IPS-15b (cell line): ENCODE measurements at regions not wholly inside any gene's neighbourhood (a gene's known extent, or its start where the extent isn't known, plus 50 kb on each side); places are given as distances from the start of the nearest gene placed in this dataset.

Experiments used
- H3K27me3 ChIP-seq: one replicate; pipeline ENCODE4 v1.6.1; 2013; ENCODE audit warnings: low read length; ENCODE audit not compliant: control insufficient read depth, insufficient read depth
- H3K36me3 ChIP-seq: one replicate; pipeline ENCODE4 v1.6.1; 2013; ENCODE audit warnings: low read length; ENCODE audit not compliant: control insufficient read depth, insufficient read depth
- H3K4me1 ChIP-seq: one replicate; pipeline ENCODE4 v1.6.1; 2013; ENCODE audit warnings: mild to moderate bottlenecking, low read length; ENCODE audit not compliant: control insufficient read depth, insufficient read depth
- H3K4me3 ChIP-seq: one replicate; pipeline ENCODE4 v1.5.1; 2013; ENCODE audit warnings: low read depth, low read length
- H3K9ac ChIP-seq: one replicate; pipeline ENCODE4 v1.6.1; 2013; ENCODE audit warnings: low read depth, mild to moderate bottlenecking, low read length
- H3K9me3 ChIP-seq: one replicate; pipeline ENCODE4 v1.6.1; 2013; ENCODE audit warnings: mild to moderate bottlenecking, low read length; ENCODE audit not compliant: control insufficient read depth, insufficient read depth

DNA sequence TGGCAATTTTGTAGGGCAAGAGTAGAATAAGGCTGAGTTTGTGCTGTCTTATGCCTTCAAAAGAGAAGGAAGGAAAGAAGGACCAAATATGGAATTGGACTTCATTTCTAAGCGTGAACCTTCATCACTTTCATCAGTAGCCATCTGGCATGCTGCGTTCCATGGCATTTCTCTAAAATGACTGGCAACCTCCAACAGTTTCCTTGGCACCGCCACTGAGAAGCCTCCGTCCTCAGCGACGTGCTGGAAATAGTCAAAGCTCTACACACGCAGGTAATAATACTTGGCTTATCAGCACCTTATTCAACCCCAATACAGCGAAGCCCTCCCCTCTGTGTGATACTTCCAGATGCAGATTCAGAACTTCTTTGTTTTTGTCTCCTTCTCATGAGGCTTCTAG, 169.7 kb upstream of the CD180 start:
- Histone ChIP-seq H3K27me3 (no peaks in the 10 kb centered on the region), H3K9me3 (no peaks in the 10 kb centered on the region), H3K9ac (no peak overlapping the region), H3K4me1 (no peaks in the 10 kb centered on the region), H3K4me3 (no peak overlapping the region), H3K36me3 (no peaks in the 10 kb centered on the region)

DNA sequence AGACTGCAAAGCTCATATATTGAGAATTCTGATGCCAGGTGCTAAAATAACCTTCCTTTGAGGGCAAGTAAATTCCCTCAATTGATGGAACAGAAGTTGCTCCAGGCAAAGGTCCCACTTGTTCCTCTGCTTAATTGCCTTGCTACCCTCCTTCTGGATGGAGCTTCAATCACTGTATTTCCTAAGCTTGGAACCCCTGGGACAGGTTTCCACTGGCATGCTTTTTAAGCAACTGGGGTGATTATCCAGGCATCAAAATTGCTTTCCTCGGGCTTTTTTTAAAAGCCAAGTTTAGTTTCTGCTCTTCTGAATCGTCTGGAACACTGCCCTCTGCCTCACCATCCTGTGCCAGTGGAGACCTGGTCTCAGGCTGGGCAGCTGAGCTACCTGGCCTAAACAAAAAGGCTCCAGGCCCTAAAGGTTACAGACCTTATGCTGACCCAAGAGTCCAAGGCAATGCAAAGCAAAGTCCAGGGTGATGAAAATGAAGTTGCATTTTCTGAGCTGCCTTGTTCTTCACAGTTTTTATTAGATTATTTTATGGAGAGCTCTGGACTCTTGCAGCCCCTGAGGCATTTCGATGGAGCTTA, 167.9 kb upstream of the CD180 start:
- Histone ChIP-seq H3K36me3 (no peaks in the 10 kb centered on the region), H3K9ac (no peak overlapping the region), H3K27me3 (no peaks in the 10 kb centered on the region), H3K9me3 (no peaks in the 10 kb centered on the region), H3K4me1 (no peaks in the 10 kb centered on the region), H3K4me3 (no peak overlapping the region)

DNA sequence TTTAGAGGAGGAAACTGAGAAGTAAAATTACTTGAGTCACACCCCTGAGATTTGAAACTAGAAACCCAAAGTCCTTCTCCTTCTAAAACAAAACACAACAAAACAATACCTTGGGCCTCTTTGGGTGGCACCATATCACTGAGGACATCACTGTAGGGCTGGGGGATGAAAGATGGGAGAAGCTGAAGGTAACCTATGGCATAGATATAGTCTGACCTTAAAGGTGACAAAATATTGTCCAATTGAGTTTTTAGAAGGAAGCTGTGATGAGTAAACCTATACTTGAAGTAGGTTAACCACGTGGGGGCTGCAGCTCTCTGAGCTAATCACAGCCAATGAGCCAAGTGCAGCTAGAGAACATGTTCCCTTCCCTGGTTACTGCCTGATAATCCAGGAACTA, 167.4 kb upstream of the CD180 start:
- no peaks in the 10 kb centered on the region for H3K4me1 ChIP-seq
- H3K4me3 ChIP-seq: no peak overlapping the region
- no peaks in the 10 kb centered on the region for H3K36me3 ChIP-seq
- no peaks in the 10 kb centered on the region for H3K27me3 ChIP-seq
- H3K9me3 ChIP-seq: no peaks in the 10 kb centered on the region
- no peak overlapping the region for H3K9ac ChIP-seq

DNA sequence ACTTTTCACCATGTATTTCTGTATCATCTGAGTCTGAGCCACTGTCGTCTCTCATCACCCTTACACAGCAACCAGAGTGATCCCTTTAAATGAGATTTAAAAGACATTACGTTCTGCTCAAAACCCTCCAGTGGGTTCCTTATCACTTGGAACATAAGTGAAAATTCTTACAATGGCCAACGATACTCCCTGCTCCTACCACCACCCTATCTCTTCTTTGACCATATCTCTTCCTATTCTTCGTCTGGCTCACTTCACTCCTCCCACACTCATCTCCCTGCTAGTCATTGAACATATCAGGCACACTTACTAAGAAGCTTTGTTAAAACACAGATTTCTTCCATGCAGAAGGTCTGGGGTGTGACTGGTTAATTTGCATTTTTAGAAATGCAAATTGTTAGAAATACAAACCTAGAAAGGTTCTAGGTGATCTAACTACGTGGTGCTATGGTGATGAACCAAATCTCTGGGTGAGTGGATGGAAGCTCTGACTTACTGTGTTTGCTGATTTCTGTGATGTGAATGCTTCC, 166.6 kb upstream of the CD180 start:
- Histone ChIP-seq H3K9me3 (no peaks in the 10 kb centered on the region), H3K36me3 (no peaks in the 10 kb centered on the region), H3K4me3 (no peak overlapping the region), H3K4me1 (no peaks in the 10 kb centered on the region), H3K9ac (no peak overlapping the region), H3K27me3 (no peaks in the 10 kb centered on the region)

DNA sequence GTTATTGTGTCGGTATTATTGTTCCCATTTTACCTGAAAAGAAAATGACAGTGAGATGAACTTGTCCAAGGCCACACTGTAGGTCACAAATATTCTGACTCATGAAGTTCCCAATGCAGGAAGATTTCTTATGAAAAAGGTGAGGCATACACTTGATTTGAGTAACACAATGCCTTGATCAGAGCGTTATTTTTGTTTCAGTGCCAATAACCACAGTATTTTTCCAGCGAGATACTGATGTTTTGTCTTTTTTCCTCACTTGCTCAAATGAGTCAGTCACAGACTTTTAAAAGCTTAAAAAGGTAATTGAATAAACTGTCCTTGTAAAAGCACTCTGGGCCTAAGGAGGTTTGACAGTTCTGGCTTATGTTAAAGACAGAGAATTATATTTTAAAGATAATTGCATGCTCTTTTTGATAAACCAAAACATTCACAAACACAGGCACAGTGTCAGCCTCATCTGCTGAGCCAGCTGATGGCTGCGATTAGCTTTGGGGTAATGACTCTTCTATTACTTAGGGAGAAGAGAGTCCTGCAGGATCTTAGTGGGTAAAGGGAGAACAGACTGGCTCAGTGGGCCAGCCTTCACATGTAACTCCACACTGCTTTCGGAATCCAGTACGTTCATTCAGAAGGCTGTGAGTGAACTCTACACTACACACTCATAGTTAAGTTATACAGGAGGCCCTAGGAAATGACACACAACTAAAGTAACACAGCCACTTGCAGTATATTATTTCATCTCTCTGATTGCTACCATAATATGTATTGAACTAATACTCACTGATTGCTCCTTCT, 165.5 kb upstream of the CD180 start:
- H3K4me1 ChIP-seq: no peaks in the 10 kb centered on the region
- no peaks in the 10 kb centered on the region for H3K36me3 ChIP-seq
- no peaks in the 10 kb centered on the region for H3K27me3 ChIP-seq

DNA sequence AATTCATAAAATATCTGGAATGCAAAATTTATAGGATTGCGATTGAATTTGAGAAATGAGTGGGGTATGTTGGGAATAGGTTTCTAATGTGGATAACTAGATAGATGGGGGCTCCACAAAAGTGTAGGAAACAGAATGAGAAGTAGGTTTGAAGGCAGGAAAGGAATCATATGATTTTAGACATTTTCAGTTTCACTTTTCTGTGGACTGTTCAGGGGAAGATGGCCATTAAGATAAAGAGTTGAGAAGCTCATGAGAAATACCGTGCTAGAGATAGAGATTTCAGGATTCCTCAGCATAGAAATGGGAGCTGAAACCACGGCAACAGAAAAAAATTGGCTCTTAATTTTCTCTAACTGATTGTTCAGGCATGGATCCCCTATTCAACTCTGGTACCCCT, 163.4 kb upstream of the CD180 start:
- Histone ChIP-seq H3K4me1 (no peaks in the 10 kb centered on the region), H3K36me3 (no peaks in the 10 kb centered on the region), H3K4me3 (no peak overlapping the region), H3K27me3 (no peaks in the 10 kb centered on the region), H3K9ac (no peak overlapping the region), H3K9me3 (no peaks in the 10 kb centered on the region)

More for the DNA sequence above, 165.5 kb upstream of the CD180 start:
- Histone ChIP-seq H3K9me3 (no peaks in the 10 kb centered on the region), H3K4me3 (no peak overlapping the region), H3K9ac (no peak overlapping the region)

DNA sequence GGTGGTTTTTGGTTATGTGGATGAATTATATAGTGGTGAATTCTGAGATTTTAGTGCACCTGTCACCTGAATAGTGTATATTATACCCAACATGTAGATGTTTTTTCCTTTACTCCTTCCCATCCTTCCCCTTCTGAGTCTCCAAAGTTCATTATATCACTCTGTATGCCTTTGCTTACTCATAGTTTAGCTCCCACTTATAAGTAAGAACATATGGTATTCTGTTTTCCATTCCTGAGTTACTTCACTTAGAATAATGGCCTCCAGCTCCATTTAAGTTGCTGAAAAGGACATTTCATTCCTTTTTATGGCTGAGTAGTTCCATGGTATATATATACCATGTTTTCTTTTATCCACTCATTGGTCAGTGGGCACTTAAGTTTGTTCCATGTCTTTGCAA, 161.6 kb upstream of the CD180 start:
- H3K4me3 ChIP-seq: no peak overlapping the region
- no peak overlapping the region for H3K9ac ChIP-seq
- H3K9me3 ChIP-seq: no peaks in the 10 kb centered on the region
- peaks cover 4% of the 10 kb centered on the region for H3K4me1 ChIP-seq
- no peaks in the 10 kb centered on the region for H3K27me3 ChIP-seq
- H3K36me3 ChIP-seq: no peaks in the 10 kb centered on the region

DNA sequence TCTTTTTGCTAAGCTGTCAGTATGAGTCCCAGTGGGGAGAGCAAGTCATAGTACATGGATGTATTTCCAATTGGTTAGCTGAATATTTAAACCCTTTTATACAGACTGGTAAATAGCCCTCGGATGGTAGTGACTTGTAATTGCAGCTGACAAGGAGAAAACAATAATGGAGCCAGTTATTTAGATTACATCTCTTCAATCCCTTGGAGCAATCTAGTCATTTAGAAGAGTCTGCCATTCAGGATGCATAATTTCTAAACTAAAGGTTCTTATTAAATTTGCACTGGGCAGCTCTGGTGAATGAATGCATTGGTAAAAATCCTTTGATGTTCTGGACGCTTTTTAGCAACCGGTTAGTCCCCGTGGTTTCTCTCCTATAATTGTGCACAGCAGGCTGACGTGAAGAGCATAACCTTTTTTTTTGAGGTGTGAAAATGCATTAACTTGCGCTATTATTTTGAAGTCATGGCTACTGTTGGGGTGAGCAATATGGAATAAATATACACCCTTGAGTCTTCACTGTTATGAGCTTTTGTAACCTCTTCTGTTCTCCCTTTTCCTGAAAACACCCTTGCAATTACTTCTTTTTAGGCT, 158.6 kb upstream of the CD180 start:
- Histone ChIP-seq H3K9me3 (no peaks in the 10 kb centered on the region), H3K9ac (no peak overlapping the region)

DNA sequence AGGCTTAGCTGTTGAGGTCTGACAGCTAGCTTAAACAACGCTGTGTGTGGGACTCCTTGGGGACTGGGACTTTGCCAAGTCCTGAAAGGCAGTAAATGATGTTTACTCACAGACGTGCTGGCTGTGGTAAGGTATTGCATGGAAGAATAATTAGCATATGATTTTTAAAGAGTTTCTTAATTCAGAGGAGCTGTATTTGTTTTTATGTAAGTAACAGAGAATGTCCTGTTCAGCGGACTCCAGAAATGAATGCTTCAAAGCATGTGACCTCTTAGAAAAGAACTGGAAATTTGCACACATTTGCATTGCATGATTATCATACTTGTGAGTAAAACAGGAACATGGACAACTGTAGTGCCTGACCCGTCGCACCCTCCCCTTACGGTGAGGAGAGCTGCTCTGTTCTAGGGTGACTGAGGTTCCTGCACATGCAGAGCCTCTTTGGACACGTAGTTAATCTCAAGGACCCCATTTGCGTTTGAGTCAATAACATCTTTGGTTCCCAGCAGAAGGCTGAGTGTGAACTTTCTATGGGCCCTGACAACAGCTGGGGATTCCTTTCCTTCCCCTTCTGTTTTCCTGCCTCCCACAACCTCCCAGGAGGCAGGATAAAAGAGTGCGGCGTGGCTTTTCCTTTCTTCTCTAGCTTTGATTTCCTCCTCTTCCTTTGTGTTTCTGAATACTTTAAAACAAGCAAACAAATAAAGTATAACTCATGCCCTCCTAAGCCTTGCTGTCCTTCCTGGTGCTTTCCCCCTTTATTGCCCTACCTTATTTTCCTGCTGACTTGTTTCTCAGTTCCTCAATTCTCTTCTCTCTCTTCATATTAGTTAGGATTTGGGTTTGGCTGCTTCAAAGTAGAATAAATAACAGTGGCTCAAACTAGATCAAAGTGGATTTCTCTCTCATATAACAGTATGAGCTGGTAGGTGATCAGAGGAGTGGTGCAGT, 157.2 kb upstream of the CD180 start:
- Histone ChIP-seq H3K9ac (no peak overlapping the region), H3K4me3 (no peak overlapping the region), H3K36me3 (no peaks in the 10 kb centered on the region), H3K9me3 (no peaks in the 10 kb centered on the region), H3K27me3 (no peaks in the 10 kb centered on the region), H3K4me1 (peaks cover 4% of the 10 kb centered on the region)

More for the DNA sequence above, 158.6 kb upstream of the CD180 start:
- H3K36me3 ChIP-seq: no peaks in the 10 kb centered on the region
- H3K4me3 ChIP-seq: no peak overlapping the region
- no peaks in the 10 kb centered on the region for H3K27me3 ChIP-seq
- H3K4me1 ChIP-seq: peaks cover 4% of the 10 kb centered on the region

DNA sequence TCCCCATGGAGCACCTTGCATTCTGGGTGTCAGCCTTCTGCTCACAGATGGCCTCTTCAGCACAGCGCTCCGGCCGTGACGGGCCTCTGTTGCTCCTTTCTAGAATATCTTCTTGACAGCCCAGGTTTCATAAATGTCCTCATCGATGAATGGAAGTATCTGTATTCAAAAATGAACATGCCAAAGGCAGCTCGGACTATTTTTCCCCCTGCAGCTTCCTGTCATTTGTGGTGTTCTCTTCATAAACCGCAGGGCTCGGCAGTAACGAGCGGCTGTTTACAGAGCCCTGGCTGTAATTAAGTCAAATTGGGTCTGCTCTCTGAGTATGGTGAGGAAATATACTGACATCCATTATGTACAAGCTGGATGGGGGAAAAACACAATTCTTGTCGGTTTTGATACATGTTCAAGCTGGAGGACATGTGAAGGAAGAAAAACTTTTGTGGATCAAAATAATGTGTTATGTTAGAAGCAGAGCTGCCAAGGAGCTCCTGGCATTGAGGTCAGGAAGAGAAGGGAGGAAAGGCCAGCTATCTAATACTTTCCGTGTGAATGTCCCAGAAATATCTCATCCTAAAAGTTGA, 154.1 kb upstream of the CD180 start:
- Histone ChIP-seq H3K27me3 (no peaks in the 10 kb centered on the region), H3K9me3 (no peaks in the 10 kb centered on the region), H3K4me3 (no peak overlapping the region), H3K36me3 (no peaks in the 10 kb centered on the region), H3K9ac (no peak overlapping the region), H3K4me1 (peaks cover 9% of the 10 kb centered on the region)

DNA sequence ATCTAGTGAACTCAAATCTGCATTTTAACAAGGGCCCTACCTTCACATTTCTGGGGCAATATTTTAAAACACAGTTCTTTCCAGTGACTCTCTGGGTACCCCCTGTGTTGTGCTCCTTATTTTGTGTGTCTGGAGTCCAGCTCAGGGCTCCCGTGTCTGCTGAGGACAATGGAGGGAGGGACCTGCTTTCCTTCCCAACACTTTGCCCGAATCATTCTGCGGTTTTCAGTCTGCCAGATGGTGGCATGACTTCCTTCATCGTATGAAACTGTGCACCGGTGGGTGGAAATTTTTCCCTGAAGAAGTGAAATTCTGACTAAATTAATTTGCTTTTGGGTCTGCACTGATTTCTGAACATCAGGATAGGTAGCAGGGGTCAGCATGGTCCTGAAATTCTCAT, 153.6 kb upstream of the CD180 start:
- no peak overlapping the region for H3K4me3 ChIP-seq
- no peaks in the 10 kb centered on the region for H3K36me3 ChIP-seq
- peaks cover 9% of the 10 kb centered on the region for H3K4me1 ChIP-seq
- no peaks in the 10 kb centered on the region for H3K27me3 ChIP-seq
- no peak overlapping the region for H3K9ac ChIP-seq
- no peaks in the 10 kb centered on the region for H3K9me3 ChIP-seq
